ENCODE measurements at regions not wholly inside any gene's neighbourhood (a gene's known extent, or its start where the extent isn't known, plus 50 kb on each side); places are given as distances from the start of the nearest gene placed in this dataset.

GRCh38 chr1:221824909-221825308, 83.0 kb upstream of the DUSP10 start:
- Histone ChIP-seq H2AFZ (ENCODE audit: low read length) (no peak overlapping the region), H3K9ac (ENCODE audit: low read length) (no peak overlapping the region; the same call in 1 of the 2 replicates), H3K9me2 (replicated peaks; ENCODE audit: low read length) (no peaks in the 10 kb centered on the region), H3K4me2 (ENCODE audit: low read length) (no peak overlapping the region), H3K27ac (ENCODE audit: low read length) (peak overlapping the region; percentile 74), H3K4me1 (ENCODE audit: insufficient read depth, low read length) (peaks cover 39% of the 10 kb centered on the region), H3K79me2 (ENCODE audit: low read length) (no peaks in the 10 kb centered on the region), H4K20me1 (ENCODE audit: low read length) (no peaks in the 10 kb centered on the region), H3F3A (ENCODE audit: low read length, unreplicated experiment) (no peaks in the 10 kb centered on the region), H3K9me3 (ENCODE audit: low read length) (no peaks in the 10 kb centered on the region), H3K36me3 (ENCODE audit: low read depth, low read length) (no peaks in the 10 kb centered on the region), H3K4me3 (ENCODE audit: low read length) (no peak overlapping the region), H3K27me3 (ENCODE audit: low read length) (no peaks in the 10 kb centered on the region)
- ATAC-seq (no peak), DNase-seq (no peak)
- intact Hi-C loops (cut with micrococcal nuclease): loop anchor here (5.0 to 10.0 kb wide), 2 partner anchors 83 to 140 kb away; partner anchors contain the start of gene DUSP10
- ChIA-PET POLR2A (ENCODE audit: unreplicated experiment) (no interaction called here), CTCF (no interaction called here)
- TF ChIP-seq EZH2phosphoT487 (IDR thresholded peaks at IDR 0.05; ENCODE audit: borderline replicate concordance, low read length): no peak
- no peak for TF ChIP-seq EZH2 (IDR thresholded peaks at IDR 0.05; ENCODE audit: low read length, unreplicated experiment)
- TF ChIP-seq CTCF (conservative IDR thresholded peaks at IDR 0.05; ENCODE audit: low read depth, low read length): no peak
- BruUV-seq (replicated peaks): no TSS peak

- no peak for TF ChIP-seq CTCF (conservative IDR thresholded peaks at IDR 0.05; ENCODE audit: low read depth, low read length)
- no peak for TF ChIP-seq EZH2phosphoT487 (IDR thresholded peaks at IDR 0.05; ENCODE audit: borderline replicate concordance, low read length)
- TF ChIP-seq EZH2 (IDR thresholded peaks at IDR 0.05; ENCODE audit: low read length, unreplicated experiment): no peak
- Histone ChIP-seq H3K4me1 (ENCODE audit: insufficient read depth, low read length) (peaks cover 31% of the 10 kb centered on the region), H3F3A (ENCODE audit: low read length, unreplicated experiment) (no peaks in the 10 kb centered on the region), H3K9me2 (replicated peaks; ENCODE audit: low read length) (no peaks in the 10 kb centered on the region), H2AFZ (ENCODE audit: low read length) (no peak overlapping the region), H3K36me3 (ENCODE audit: low read depth, low read length) (no peaks in the 10 kb centered on the region), H3K4me2 (ENCODE audit: low read length) (peak overlapping the region; percentile 25; the same call in 1 of the 2 replicates), H3K9ac (ENCODE audit: low read length) (peak overlapping the region; percentile 35; the same call in 1 of the 2 replicates), H3K27me3 (ENCODE audit: low read length) (no peaks in the 10 kb centered on the region), H4K20me1 (ENCODE audit: low read length) (no peaks in the 10 kb centered on the region), H3K4me3 (ENCODE audit: low read length) (no peak overlapping the region), H3K79me2 (ENCODE audit: low read length) (no peaks in the 10 kb centered on the region), H3K9me3 (ENCODE audit: low read length) (no peaks in the 10 kb centered on the region), H3K27ac (ENCODE audit: low read length) (peak overlapping the region; percentile 74)
- CTCF ChIA-PET: no interaction called here
- POLR2A ChIA-PET (ENCODE audit: unreplicated experiment): no interaction called here
- peak; percentile 87 for DNase-seq
- intact Hi-C loops (cut with micrococcal nuclease): loop anchor here (5.0 to 10.0 kb wide), 2 partner anchors 82 to 141 kb away; partner anchors contain the start of gene DUSP10
- peak; percentile 96 for ATAC-seq
- BruUV-seq (replicated peaks): no TSS peak
Measured at GRCh38 chr1:221824025-221824424, 82.1 kb upstream of the DUSP10 start.

GRCh38 chr1:221823561-221823960, 81.7 kb upstream of the DUSP10 start:
- H3K79me2 ChIP-seq (ENCODE audit: low read length): no peaks in the 10 kb centered on the region
- H3K9me3 ChIP-seq (ENCODE audit: low read length): no peaks in the 10 kb centered on the region
- H3K36me3 ChIP-seq (ENCODE audit: low read depth, low read length): no peaks in the 10 kb centered on the region
- peak overlapping the region; percentile 74 for H3K27ac ChIP-seq (ENCODE audit: low read length)
- H3K9ac ChIP-seq (ENCODE audit: low read length): peak overlapping the region; percentile 35; the same call in 1 of the 2 replicates
- no peak overlapping the region for H2AFZ ChIP-seq (ENCODE audit: low read length)
- no TSS peak for BruUV-seq (replicated peaks)
- H3K4me3 ChIP-seq (ENCODE audit: low read length): no peak overlapping the region
- no peaks in the 10 kb centered on the region for H3K27me3 ChIP-seq (ENCODE audit: low read length)
- ATAC-seq (no peak), DNase-seq (no peak)
- intact Hi-C loops (cut with micrococcal nuclease): loop anchor here (5.0 to 10.0 kb wide), 2 partner anchors 81 to 141 kb away; partner anchors contain the start of gene DUSP10
- ChIA-PET POLR2A (ENCODE audit: unreplicated experiment) (no interaction called here), CTCF (no interaction called here)
- H4K20me1 ChIP-seq (ENCODE audit: low read length): no peaks in the 10 kb centered on the region
- peaks cover 27% of the 10 kb centered on the region for H3K4me1 ChIP-seq (ENCODE audit: insufficient read depth, low read length)
- no peaks in the 10 kb centered on the region for H3K9me2 ChIP-seq (replicated peaks; ENCODE audit: low read length)
- no peaks in the 10 kb centered on the region for H3F3A ChIP-seq (ENCODE audit: low read length, unreplicated experiment)
- no peak for TF ChIP-seq EZH2 (IDR thresholded peaks at IDR 0.05; ENCODE audit: low read length, unreplicated experiment)
- TF ChIP-seq CTCF (conservative IDR thresholded peaks at IDR 0.05; ENCODE audit: low read depth, low read length): no peak
- no peak for TF ChIP-seq EZH2phosphoT487 (IDR thresholded peaks at IDR 0.05; ENCODE audit: borderline replicate concordance, low read length)
- H3K4me2 ChIP-seq (ENCODE audit: low read length): peak overlapping the region; percentile 25; the same call in 1 of the 2 replicates

Data from PC-3 (cell line).